Bronchial epithelial cell (primary cell): ENCODE measurements at regions not wholly inside any gene's neighbourhood (a gene's known extent, or its start where the extent isn't known, plus 50 kb on each side); places are given as distances from the start of the nearest gene placed in this dataset.

Experiments used
- DNase-seq: peaks from one replicate; pipeline ENCODE4 v3.0.0-alpha.2; 2010; ENCODE audit warnings: low read depth
- FAIRE-seq: peaks from 2 replicates; lab custom pipeline; 2011; peaks lifted over from hg19 to GRCh38; lab: Jason Lieb, UNC
- H3K27me3 ChIP-seq: 2 replicates; pipeline ENCODE4 v1.5.1; 2011; ENCODE audit warnings: low read length; ENCODE audit not compliant: control insufficient read depth, insufficient read depth
- H3K36me3 ChIP-seq: 2 replicates; pipeline ENCODE4 v1.5.1; 2011; ENCODE audit warnings: low read length; ENCODE audit not compliant: control insufficient read depth, insufficient read depth
- H3K4me3 ChIP-seq: 2 replicates; pipeline ENCODE4 v1.5.1; 2011; ENCODE audit warnings: mild to moderate bottlenecking, low read depth, low read length, control low read depth
- CTCF ChIP-seq: IDR thresholded peaks from 2 replicates; pipeline ENCODE4 v1.5.1; 2011; ENCODE audit warnings: mild to moderate bottlenecking, moderate library complexity, low read length, control low read depth, inconsistent platforms; ENCODE audit not compliant: insufficient read depth, severe bottlenecking

DNA sequence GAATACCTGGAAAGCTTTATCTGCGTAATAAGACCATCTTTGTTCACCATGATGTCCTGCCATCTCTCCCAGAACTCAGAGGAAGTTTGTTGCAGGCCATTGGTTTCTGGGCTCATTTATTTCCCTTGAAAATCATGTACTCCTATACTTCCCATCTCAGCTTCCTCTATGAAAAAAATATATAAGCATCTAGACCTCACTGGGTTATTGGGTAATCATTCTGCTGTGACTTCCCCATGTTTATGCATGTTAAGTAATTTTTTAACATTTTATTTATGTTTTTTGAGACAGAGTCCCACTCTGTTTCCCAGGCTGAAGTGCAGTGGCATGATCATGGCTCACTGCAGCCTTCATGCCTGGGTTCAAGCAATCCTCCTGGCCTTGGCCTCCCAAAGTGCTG, 184.5 kb downstream of the ZPLD1 start:
- Histone ChIP-seq H3K27me3 (no peaks in the 10 kb centered on the region), H3K36me3 (no peaks in the 10 kb centered on the region), H3K4me3 (no peak overlapping the region)
- no peak for FAIRE-seq
- TF ChIP-seq CTCF, result no peak
- DNase-seq, result no peak

DNA sequence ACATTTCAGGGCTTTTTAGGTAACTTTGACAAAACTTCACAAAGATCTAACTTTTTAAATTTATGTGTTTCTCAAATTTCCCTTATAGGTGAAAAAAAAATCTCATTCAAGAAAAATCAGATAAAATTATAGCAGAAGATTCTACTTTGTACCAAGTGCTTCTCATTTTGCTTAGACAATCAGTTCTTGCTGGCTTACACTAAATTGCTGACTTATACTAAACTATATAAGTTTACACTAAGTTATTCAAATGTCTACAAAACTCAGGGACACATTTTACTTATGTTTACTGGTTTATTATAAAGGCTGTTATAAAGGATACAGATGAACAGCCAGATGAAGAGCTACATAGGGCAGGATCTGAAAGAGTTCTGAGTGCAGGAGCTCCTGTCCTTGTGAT, 195.1 kb downstream of the ZPLD1 start:
- TF ChIP-seq CTCF, result no peak
- FAIRE-seq (no peak), DNase-seq (no peak)
- Histone ChIP-seq H3K36me3 (no peaks in the 10 kb centered on the region), H3K27me3 (no peaks in the 10 kb centered on the region), H3K4me3 (no peak overlapping the region)

DNA sequence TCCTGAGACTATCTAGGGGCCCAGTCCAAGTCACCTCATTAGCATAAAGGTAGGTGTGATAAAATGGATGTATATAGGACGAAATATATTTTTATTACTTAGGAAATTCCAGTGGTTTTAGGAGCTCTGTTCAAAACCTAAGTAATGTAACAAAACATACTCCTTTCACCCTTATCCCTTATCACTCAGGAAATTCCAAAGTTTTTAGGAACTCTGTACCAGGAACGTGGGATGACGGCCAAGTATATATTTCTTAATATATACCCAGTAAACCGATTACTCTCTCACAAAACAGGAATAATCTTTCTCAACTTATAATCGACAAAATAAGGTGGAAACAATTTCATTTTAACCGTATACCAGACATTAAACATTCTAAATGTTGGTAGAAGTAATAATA, 195.7 kb downstream of the ZPLD1 start:
- no peak for TF ChIP-seq CTCF
- H3K27me3 ChIP-seq, result no peaks in the 10 kb centered on the region
- H3K4me3 ChIP-seq, result no peak overlapping the region
- no peak for DNase-seq
- no peak for FAIRE-seq
- no peaks in the 10 kb centered on the region for H3K36me3 ChIP-seq

DNA sequence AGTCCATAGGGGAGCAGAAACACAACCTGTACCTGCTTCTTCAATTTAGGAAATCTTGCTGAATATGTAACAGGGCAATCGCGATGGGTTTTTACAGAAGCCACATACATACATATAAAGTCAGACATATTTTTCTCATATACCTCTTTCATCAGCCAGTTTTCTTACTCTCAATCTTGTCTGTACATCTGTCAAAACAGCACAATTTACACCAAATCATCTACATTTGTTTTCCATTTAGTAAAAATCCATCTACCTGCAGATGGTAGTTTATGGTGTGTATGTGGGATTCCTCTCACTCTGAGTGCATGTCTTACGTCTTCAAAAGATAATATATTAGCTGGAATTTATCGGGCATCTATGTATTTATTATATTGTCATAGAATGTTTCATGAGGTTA, 208.7 kb downstream of the ZPLD1 start:
- FAIRE-seq, result no peak
- H3K27me3 ChIP-seq, result no peaks in the 10 kb centered on the region
- no peak for DNase-seq
- no peak overlapping the region for H3K4me3 ChIP-seq
- TF ChIP-seq CTCF, result no peak
- H3K36me3 ChIP-seq, result no peaks in the 10 kb centered on the region

GRCh38 chr3:102646557-102646956, 211.7 kb downstream of the ZPLD1 start:
- FAIRE-seq, result no peak
- H3K36me3 ChIP-seq, result no peaks in the 10 kb centered on the region
- DNase-seq, result no peak
- no peak overlapping the region for H3K4me3 ChIP-seq
- TF ChIP-seq CTCF, result no peak
- no peaks in the 10 kb centered on the region for H3K27me3 ChIP-seq

DNA sequence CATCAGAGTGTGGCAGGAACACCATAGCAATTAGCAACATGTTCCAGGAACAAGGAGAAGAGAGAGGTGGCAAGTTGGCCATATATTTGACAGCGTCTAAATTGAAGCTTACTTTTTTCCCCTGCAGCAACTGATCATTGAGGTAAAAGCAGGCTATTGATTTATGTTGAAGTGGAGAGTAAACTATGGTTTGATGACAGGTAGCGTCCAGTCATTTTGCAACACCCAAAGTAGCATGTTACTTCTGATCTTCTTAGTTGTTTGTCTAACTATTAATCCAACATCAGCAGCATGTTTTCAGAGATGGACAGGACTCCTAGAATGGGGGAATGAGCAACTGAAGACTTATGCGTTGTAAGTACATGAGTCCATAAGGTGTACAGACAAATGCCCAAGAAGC, 225.8 kb downstream of the ZPLD1 start:
- no peaks in the 10 kb centered on the region for H3K27me3 ChIP-seq
- no peaks in the 10 kb centered on the region for H3K36me3 ChIP-seq
- no peak for TF ChIP-seq CTCF
- H3K4me3 ChIP-seq, result no peak overlapping the region
- no peak for DNase-seq
- FAIRE-seq, result peak; percentile 72
